ENCODE measurements at regions not wholly inside any gene's neighbourhood (a gene's known extent, or its start where the extent isn't known, plus 50 kb on each side); places are given as distances from the start of the nearest gene placed in this dataset.

GRCh38 chr3:40821315-40821714 is 296.6 kb downstream of the ZNF621 start:
- no peak for TF ChIP-seq EP300 (IDR thresholded peaks at IDR 0.05; ENCODE audit: low read length)
- TF ChIP-seq NFYB (IDR thresholded peaks at IDR 0.05; ENCODE audit: extremely low read depth, insufficient read length), result no peak
- TF ChIP-seq NCOA4 (IDR thresholded peaks at IDR 0.05; ENCODE audit: partially characterized antibody), result no peak
- TF ChIP-seq, protein P1, sequence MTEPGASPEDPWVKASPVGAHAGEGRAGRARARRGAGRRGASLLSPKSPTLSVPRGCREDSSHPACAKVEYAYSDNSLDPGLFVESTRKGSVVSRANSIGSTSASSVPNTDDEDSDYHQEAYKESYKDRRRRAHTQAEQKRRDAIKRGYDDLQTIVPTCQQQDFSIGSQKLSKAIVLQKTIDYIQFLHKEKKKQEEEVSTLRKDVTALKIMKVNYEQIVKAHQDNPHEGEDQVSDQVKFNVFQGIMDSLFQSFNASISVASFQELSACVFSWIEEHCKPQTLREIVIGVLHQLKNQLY (CRISPR knock-in tag; conservative IDR thresholded peaks at IDR 0.05), result no peak
- TF ChIP-seq ZNF655 (CRISPR knock-in tag; IDR thresholded peaks at IDR 0.05), result no peak
- TF ChIP-seq RNF2 (IDR thresholded peaks at IDR 0.05), result no peak
- no peak for TF ChIP-seq ILK (tag; IDR thresholded peaks at IDR 0.05; ENCODE audit: borderline replicate concordance, low read depth)
- TF ChIP-seq SREBF1 (IDR thresholded peaks at IDR 0.05; ENCODE audit: borderline replicate concordance, low read depth, low read length), result no peak
- no peak for TF ChIP-seq ATF1 (CRISPR knock-in tag; IDR thresholded peaks at IDR 0.05)
- no peak for TF ChIP-seq ATF1 (tag; IDR thresholded peaks at IDR 0.05)
